ENCODE measurements at regions not wholly inside any gene's neighbourhood (a gene's known extent, or its start where the extent isn't known, plus 50 kb on each side); places are given as distances from the start of the nearest gene placed in this dataset.

DNA sequence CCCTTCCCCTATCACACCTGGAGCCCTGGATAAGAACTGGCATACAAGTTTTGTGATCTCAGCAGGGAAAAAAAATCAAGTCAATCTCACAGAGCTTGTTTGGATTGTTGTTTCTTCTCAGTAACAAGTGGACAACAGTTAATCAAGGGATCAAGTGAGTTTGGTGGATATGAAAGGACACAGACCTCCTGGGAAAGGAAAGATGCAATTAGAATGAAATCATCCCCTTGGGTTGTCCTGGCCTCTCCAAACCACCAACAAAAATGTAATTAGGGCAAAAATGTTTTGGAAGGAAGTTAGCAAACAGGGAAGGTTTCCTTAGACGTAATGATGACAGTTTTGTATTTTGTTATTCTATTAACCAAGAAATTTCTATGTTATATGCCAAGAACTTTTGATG is 99.1 kb upstream of the PRDM1 start:
- Histone ChIP-seq H3K4me2 (ENCODE audit: low read depth, low read length) (no peak overlapping the region), H3K79me2 (ENCODE audit: insufficient read depth, low read length) (no peaks in the 10 kb centered on the region), H3K27me3 (ENCODE audit: control insufficient read depth in 1 of 2, insufficient read depth in 2 of 2, low read length in 2 of 2) (peaks cover 5 to 25% of the 10 kb centered on the region in 2 experiments), H3K9ac (ENCODE audit: insufficient read depth, low read depth, low read length) (no peak overlapping the region), H2AFZ (ENCODE audit: low read length) (no peak overlapping the region), H4K20me1 (ENCODE audit: insufficient read depth, low read length) (no peaks in the 10 kb centered on the region), H3K4me3 (replicated peaks in 1 of 3; ENCODE audit: insufficient read depth in 1 of 3, low read depth in 2 of 3, low read length in 3 of 3) (no peak overlapping the region), H3K9me3 (ENCODE audit: low read length) (no peaks in the 10 kb centered on the region), H3K27ac (ENCODE audit: extremely low read length, insufficient read depth, low read length) (no peak overlapping the region), H3K36me3 (replicated peaks in 1 of 2; ENCODE audit: control insufficient read depth in 1 of 2, insufficient read depth in 2 of 2, low read length in 2 of 2) (no peaks in the 10 kb centered on the region), H3K4me1 (ENCODE audit: insufficient read depth, low read length) (peaks cover 6% of the 10 kb centered on the region; the same call in 1 of the 2 replicates)
- WGBS (ENCODE audit: low lambda C conversion rate), result 47% methylated on average over 1 of the region's 1 CpG
- intact Hi-C loops (cut with micrococcal nuclease; ENCODE audit: unreplicated experiment), result no loop called here
- DNase-seq (ENCODE audit: low spot score) (no peak), FAIRE-seq (no peak), ATAC-seq (no peak)
- in situ Hi-C loops (cut with HindIII; ENCODE audit: extremely low pct_ligation_motif_present, low pct_unique_long_range_greater_than_20kb), result no loop called here
- POLR2A ChIA-PET, result no interaction called here
- TF ChIP-seq THAP11 (CRISPR knock-in tag; IDR thresholded peaks at IDR 0.05) (no peak), ZNF253 (CRISPR knock-in tag; IDR thresholded peaks at IDR 0.05; ENCODE audit: borderline replicate concordance) (no peak), HOXD1 (CRISPR knock-in tag; IDR thresholded peaks at IDR 0.05) (no peak), IKZF4 (CRISPR knock-in tag; IDR thresholded peaks at IDR 0.05; ENCODE audit: borderline replicate concordance, low read depth, not compliant biosample characterization) (no peak), ZNF598 (CRISPR knock-in tag; IDR thresholded peaks at IDR 0.05; ENCODE audit: borderline replicate concordance) (no peak), ZNF556 (CRISPR knock-in tag; IDR thresholded peaks at IDR 0.05; ENCODE audit: borderline replicate concordance) (no peak), ZNF777 (CRISPR knock-in tag; IDR thresholded peaks at IDR 0.05) (no peak), KLF15 (CRISPR knock-in tag; IDR thresholded peaks at IDR 0.05; ENCODE audit: borderline replicate concordance) (no peak), ZBTB8A (CRISPR knock-in tag; IDR thresholded peaks at IDR 0.05; ENCODE audit: borderline replicate concordance, low read depth) (no peak), ZNF382 (CRISPR knock-in tag; IDR thresholded peaks at IDR 0.05; ENCODE audit: borderline replicate concordance) (no peak)
- TF ChIP-seq, protein P1, sequence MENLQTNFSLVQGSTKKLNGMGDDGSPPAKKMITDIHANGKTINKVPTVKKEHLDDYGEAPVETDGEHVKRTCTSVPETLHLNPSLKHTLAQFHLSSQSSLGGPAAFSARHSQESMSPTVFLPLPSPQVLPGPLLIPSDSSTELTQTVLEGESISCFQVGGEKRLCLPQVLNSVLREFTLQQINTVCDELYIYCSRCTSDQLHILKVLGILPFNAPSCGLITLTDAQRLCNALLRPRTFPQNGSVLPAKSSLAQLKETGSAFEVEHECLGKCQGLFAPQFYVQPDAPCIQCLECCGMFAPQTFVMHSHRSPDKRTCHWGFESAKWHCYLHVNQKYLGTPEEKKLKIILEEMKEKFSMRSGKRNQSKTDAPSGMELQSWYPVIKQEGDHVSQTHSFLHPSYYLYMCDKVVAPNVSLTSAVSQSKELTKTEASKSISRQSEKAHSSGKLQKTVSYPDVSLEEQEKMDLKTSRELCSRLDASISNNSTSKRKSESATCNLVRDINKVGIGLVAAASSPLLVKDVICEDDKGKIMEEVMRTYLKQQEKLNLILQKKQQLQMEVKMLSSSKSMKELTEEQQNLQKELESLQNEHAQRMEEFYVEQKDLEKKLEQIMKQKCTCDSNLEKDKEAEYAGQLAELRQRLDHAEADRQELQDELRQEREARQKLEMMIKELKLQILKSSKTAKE (CRISPR knock-in tag; IDR thresholded peaks at IDR 0.05; ENCODE audit: borderline replicate concordance), result no peak
- TF ChIP-seq, protein P2, sequence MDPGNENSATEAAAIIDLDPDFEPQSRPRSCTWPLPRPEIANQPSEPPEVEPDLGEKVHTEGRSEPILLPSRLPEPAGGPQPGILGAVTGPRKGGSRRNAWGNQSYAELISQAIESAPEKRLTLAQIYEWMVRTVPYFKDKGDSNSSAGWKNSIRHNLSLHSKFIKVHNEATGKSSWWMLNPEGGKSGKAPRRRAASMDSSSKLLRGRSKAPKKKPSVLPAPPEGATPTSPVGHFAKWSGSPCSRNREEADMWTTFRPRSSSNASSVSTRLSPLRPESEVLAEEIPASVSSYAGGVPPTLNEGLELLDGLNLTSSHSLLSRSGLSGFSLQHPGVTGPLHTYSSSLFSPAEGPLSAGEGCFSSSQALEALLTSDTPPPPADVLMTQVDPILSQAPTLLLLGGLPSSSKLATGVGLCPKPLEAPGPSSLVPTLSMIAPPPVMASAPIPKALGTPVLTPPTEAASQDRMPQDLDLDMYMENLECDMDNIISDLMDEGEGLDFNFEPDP (CRISPR knock-in tag; conservative IDR thresholded peaks at IDR 0.05), result no peak
- TF ChIP-seq, protein P3, sequence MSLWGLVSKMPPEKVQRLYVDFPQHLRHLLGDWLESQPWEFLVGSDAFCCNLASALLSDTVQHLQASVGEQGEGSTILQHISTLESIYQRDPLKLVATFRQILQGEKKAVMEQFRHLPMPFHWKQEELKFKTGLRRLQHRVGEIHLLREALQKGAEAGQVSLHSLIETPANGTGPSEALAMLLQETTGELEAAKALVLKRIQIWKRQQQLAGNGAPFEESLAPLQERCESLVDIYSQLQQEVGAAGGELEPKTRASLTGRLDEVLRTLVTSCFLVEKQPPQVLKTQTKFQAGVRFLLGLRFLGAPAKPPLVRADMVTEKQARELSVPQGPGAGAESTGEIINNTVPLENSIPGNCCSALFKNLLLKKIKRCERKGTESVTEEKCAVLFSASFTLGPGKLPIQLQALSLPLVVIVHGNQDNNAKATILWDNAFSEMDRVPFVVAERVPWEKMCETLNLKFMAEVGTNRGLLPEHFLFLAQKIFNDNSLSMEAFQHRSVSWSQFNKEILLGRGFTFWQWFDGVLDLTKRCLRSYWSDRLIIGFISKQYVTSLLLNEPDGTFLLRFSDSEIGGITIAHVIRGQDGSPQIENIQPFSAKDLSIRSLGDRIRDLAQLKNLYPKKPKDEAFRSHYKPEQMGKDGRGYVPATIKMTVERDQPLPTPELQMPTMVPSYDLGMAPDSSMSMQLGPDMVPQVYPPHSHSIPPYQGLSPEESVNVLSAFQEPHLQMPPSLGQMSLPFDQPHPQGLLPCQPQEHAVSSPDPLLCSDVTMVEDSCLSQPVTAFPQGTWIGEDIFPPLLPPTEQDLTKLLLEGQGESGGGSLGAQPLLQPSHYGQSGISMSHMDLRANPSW (CRISPR knock-in tag; IDR thresholded peaks at IDR 0.05; ENCODE audit: borderline replicate concordance), result no peak
- TF ChIP-seq, protein P4, sequence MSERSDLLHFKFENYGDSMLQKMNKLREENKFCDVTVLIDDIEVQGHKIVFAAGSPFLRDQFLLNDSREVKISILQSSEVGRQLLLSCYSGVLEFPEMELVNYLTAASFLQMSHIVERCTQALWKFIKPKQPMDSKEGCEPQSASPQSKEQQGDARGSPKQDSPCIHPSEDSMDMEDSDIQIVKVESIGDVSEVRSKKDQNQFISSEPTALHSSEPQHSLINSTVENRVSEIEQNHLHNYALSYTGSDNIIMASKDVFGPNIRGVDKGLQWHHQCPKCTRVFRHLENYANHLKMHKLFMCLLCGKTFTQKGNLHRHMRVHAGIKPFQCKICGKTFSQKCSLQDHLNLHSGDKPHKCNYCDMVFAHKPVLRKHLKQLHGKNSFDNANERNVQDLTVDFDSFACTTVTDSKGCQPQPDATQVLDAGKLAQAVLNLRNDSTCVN (CRISPR knock-in tag; IDR thresholded peaks at IDR 0.05; ENCODE audit: borderline replicate concordance), result no peak
- TF ChIP-seq, protein P5, sequence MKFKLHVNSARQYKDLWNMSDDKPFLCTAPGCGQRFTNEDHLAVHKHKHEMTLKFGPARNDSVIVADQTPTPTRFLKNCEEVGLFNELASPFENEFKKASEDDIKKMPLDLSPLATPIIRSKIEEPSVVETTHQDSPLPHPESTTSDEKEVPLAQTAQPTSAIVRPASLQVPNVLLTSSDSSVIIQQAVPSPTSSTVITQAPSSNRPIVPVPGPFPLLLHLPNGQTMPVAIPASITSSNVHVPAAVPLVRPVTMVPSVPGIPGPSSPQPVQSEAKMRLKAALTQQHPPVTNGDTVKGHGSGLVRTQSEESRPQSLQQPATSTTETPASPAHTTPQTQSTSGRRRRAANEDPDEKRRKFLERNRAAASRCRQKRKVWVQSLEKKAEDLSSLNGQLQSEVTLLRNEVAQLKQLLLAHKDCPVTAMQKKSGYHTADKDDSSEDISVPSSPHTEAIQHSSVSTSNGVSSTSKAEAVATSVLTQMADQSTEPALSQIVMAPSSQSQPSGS (CRISPR knock-in tag; IDR thresholded peaks at IDR 0.05), result no peak
- CTCF ChIA-PET (ENCODE audit: low intra/inter-chr PET ratio, low total read pairs), result no interaction called here
- BruUV-seq (replicated peaks), result no TSS peak
